Type B pancreatic cell (in vitro differentiated cells): ENCODE measurements at regions not wholly inside any gene's neighbourhood (a gene's known extent, or its start where the extent isn't known, plus 50 kb on each side); places are given as distances from the start of the nearest gene placed in this dataset.

Experiments
- DNase-seq: peaks from one replicate; pipeline ENCODE4 v3.0.0; 2021; ENCODE audit warnings: mixed read lengths; ENCODE audit not compliant: unreplicated experiment; ENCODE audit errors: extremely low spot score
- H3K27ac Mint-ChIP-seq: 2 replicates; pipeline ENCODE4 v1.8.0; 2021; ENCODE audit warnings: mild to moderate bottlenecking, mixed read lengths
- H3K27me3 Mint-ChIP-seq: 2 replicates; pipeline ENCODE4 v1.8.0; 2021; ENCODE audit warnings: mixed read lengths
- H3K36me3 Mint-ChIP-seq: 2 replicates; pipeline ENCODE4 v1.8.0; 2021; ENCODE audit warnings: mixed read lengths
- H3K4me1 Mint-ChIP-seq: one replicate; pipeline ENCODE4 v1.8.0; 2021; ENCODE audit warnings: mixed read lengths; ENCODE audit not compliant: unreplicated experiment
- H3K4me3 Mint-ChIP-seq: 2 replicates; pipeline ENCODE4 v1.8.0; 2021; ENCODE audit warnings: mild to moderate bottlenecking, mixed read lengths
- H3K9me3 Mint-ChIP-seq: 2 replicates; pipeline ENCODE4 v1.8.0; 2021; ENCODE audit warnings: mixed read lengths
- CTCF ChIP-seq: fragments of 200-600 bp; sonication (generic); conservative IDR thresholded peaks from 2 replicates; pipeline ENCODE4 v1.5.0; 2021; ENCODE audit warnings: antibody characterized with exemption, mild to moderate bottlenecking

DNA sequence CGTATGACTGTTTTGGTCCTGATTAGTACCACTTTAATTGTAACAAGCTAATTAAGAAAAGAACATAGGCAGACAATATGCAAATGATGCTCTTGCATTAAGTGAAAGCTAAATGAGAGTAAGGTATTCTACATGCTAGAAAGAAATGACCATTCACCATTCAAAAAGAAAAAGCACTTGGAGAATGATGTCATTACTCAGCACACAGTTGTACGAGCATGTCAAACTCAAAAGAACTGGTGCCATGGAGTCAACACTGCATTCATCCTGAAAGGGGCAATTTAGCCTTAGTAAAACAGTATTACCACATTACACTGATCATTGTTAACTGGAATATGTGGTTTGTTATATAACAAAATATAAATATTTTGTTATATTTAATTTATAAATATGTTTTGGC, 136.2 kb upstream of the CTTNBP2 start:
- no peak for DNase-seq
- H3K4me1 Mint-ChIP-seq = no peaks in the 10 kb centered on the region

DNA sequence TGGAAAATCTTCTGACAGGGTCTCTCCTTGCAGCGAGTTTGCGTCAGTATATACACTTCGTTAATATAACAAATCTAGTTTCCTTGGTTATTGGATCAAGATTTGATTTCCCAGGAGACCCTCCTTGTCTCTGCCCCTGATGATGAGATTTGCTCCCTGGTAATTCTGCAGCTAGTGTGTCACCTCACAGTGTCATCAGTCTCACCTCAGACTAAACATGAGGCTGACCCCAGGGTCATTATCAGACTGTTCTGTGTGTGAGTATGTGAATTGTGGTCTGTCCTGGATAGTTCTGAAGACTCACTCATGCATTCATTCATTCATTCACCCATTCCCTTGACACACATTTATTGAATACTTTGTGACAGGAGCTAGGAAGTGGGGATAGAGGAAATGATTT, 138.4 kb upstream of the CTTNBP2 start:
- Mint-ChIP-seq H3K4me1 (no peaks in the 10 kb centered on the region), H3K27me3 (no peaks in the 10 kb centered on the region), H3K36me3 (no peaks in the 10 kb centered on the region), H3K9me3 (no peaks in the 10 kb centered on the region), H3K4me3 (no peak overlapping the region), H3K27ac (no peak overlapping the region)
- no peak for DNase-seq
- TF ChIP-seq CTCF = no peak

More for the DNA sequence above, 136.2 kb upstream of the CTTNBP2 start:
- Mint-ChIP-seq H3K4me3 (no peak overlapping the region), H3K9me3 (no peaks in the 10 kb centered on the region), H3K36me3 (no peaks in the 10 kb centered on the region), H3K27ac (no peak overlapping the region), H3K27me3 (no peaks in the 10 kb centered on the region)
- no peak for TF ChIP-seq CTCF

DNA sequence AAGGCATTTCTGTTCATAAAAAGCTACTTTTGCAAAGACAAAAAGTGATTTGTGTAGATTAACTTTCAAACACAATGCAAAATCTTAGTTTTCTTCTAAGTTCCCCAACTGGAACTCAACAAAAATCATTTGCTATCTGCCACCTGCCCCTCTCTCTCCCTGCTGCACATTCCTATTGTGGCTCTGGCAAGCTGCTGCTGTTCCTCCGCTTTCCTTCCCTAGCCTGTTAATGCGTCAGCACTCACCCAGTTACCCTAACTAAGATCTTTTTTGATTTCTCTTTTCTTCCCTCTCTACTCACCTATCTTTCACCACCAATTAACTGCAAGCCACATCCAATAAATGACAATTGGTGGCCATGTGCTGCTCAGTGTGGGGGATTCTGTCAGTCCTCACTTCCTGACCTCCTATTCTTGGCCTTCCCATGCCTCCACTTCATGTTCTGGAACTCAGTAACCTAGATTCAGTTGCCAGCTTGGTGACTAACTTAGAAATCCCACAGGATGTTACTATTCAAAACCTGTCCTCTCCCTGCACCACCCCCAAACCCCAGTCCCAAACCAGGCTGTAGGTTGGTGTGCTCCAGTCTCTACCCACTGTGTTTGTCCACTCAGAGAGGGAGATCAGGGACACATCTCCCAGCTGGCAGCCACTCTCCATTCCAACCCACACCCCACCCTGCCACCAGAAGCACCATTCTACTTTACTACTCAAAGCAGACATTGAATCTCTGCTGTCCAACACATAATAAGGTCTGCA, 140.2 kb upstream of the CTTNBP2 start:
- Mint-ChIP-seq H3K27me3 (no peaks in the 10 kb centered on the region), H3K36me3 (no peaks in the 10 kb centered on the region), H3K4me3 (no peak overlapping the region), H3K4me1 (no peaks in the 10 kb centered on the region), H3K9me3 (no peaks in the 10 kb centered on the region), H3K27ac (no peak overlapping the region)
- DNase-seq = no peak
- no peak for TF ChIP-seq CTCF

DNA sequence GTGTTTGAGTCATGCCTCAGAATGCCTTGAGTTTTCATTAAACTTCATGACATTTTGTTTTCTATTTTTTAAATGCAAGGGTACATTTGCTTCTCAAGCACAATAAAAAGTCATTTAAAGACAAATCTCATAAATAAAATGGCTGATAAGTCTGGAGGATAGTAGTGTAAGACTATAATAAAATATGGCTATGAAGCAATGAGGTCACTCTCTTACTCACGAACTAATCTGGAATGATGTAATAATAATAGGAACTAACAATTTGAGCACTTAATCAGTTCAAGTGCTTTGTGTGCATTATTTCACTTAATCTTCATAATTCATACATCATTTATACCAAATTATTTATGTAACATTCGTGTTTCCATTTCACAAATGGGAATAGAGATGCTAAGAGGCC, 149.3 kb upstream of the CTTNBP2 start:
- H3K27ac Mint-ChIP-seq = no peak overlapping the region

GRCh38 chr7:118026791-118027190, 153.6 kb upstream of the CTTNBP2 start:
- Mint-ChIP-seq H3K27me3 (no peaks in the 10 kb centered on the region), H3K4me1 (peaks cover 6% of the 10 kb centered on the region), H3K27ac (no peak overlapping the region), H3K36me3 (no peaks in the 10 kb centered on the region), H3K4me3 (no peak overlapping the region), H3K9me3 (no peaks in the 10 kb centered on the region)
- no peak for TF ChIP-seq CTCF
- no peak for DNase-seq

More for the DNA sequence above, 149.3 kb upstream of the CTTNBP2 start:
- H3K4me1 Mint-ChIP-seq = no peaks in the 10 kb centered on the region
- no peak for TF ChIP-seq CTCF
- no peaks in the 10 kb centered on the region for H3K36me3 Mint-ChIP-seq
- H3K27me3 Mint-ChIP-seq = no peaks in the 10 kb centered on the region
- DNase-seq = no peak
- no peaks in the 10 kb centered on the region for H3K9me3 Mint-ChIP-seq
- H3K4me3 Mint-ChIP-seq = no peak overlapping the region

DNA sequence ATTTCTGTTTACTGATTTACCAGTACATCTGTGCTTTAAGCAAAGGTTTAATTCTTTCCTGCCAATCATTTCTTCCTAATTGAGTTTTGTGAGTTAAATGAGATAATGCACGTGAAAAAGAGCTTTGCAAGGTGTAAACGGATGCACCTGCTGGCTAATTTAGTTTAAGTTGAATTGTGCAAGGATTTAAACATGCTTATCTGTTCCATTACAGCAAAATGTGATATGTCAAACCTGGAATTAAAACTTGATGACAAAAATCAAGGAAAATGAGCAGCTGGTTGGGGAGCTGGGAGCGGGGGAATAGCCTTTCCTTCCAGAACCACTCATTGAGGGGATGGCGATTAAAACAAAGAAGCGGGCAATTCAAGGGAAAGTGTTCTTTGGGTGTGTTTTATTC, 155.0 kb upstream of the CTTNBP2 start:
- H3K4me3 Mint-ChIP-seq = no peak overlapping the region
- DNase-seq = no peak
- H3K36me3 Mint-ChIP-seq = no peaks in the 10 kb centered on the region
- H3K4me1 Mint-ChIP-seq = peaks cover 6% of the 10 kb centered on the region
- no peaks in the 10 kb centered on the region for H3K9me3 Mint-ChIP-seq
- H3K27me3 Mint-ChIP-seq = no peaks in the 10 kb centered on the region
- no peak for TF ChIP-seq CTCF
- H3K27ac Mint-ChIP-seq = no peak overlapping the region
